Mesenchymal stem cell (in vitro differentiated cells and primary cell): ENCODE measurements at regions not wholly inside any gene's neighbourhood (a gene's known extent, or its start where the extent isn't known, plus 50 kb on each side); places are given as distances from the start of the nearest gene placed in this dataset.

Source experiments
- DNase-seq: peaks from one replicate; pipeline ENCODE4 v3.0.0-alpha.2; 2013
- H2AFZ ChIP-seq: one replicate; pipeline ENCODE4 v1.6.1; 2013; ENCODE audit warnings: low read depth, mild to moderate bottlenecking, control low read depth, inconsistent platforms, low read length, moderate library complexity
- H2AK5ac ChIP-seq: 2 replicates; pipeline ENCODE4 v1.6.1; 2013; ENCODE audit warnings: low read length, moderate library complexity, mild to moderate bottlenecking, inconsistent platforms; ENCODE audit not compliant: severe bottlenecking
- H2BK120ac ChIP-seq: one replicate; pipeline ENCODE4 v1.6.1; 2013; ENCODE audit warnings: low read depth, mild to moderate bottlenecking, inconsistent platforms, low read length, moderate library complexity
- H2BK12ac ChIP-seq, 2 experiments: one replicate each; pipeline ENCODE4 v1.6.1; 2013; ENCODE audit warnings: inconsistent platforms in 2 of 2, low read length in 2 of 2, mild to moderate bottlenecking in 2 of 2, moderate library complexity in 2 of 2, control low read depth in 1 of 2
- H2BK15ac ChIP-seq: one replicate; pipeline ENCODE4 v1.6.1; 2013; ENCODE audit warnings: mild to moderate bottlenecking, low read depth, inconsistent platforms; ENCODE audit not compliant: poor library complexity, severe bottlenecking
- H2BK5ac ChIP-seq: 2 replicates; pipeline ENCODE4 v1.6.1; 2013; ENCODE audit warnings: low read depth, mild to moderate bottlenecking, low read length, control low read depth, inconsistent platforms; ENCODE audit not compliant: poor library complexity, severe bottlenecking
- H3K14ac ChIP-seq, 2 experiments: one replicate each; pipeline ENCODE4 v1.6.1; 2013; ENCODE audit warnings: inconsistent platforms in 2 of 2, low read length in 2 of 2, control low read depth in 1 of 2, mild to moderate bottlenecking in 1 of 2, moderate library complexity in 1 of 2
- H3K18ac ChIP-seq, 2 experiments: one replicate each; pipeline ENCODE4 v1.6.1; 2013; ENCODE audit warnings: inconsistent platforms in 2 of 2, low read length in 2 of 2, control low read depth in 1 of 2, low read depth in 1 of 2, mild to moderate bottlenecking in 1 of 2
- H3K23ac ChIP-seq, 2 experiments: one replicate each; pipeline ENCODE4 v1.6.1; 2013; ENCODE audit warnings: inconsistent platforms in 2 of 2, low read length in 2 of 2, mild to moderate bottlenecking in 2 of 2, moderate library complexity in 2 of 2, control low read depth in 1 of 2
- H3K27ac ChIP-seq: 2 replicates; pipeline ENCODE4 v1.5.1; 2013; ENCODE audit warnings: mild to moderate bottlenecking, moderate library complexity, low read length, control low read depth, inconsistent platforms; ENCODE audit not compliant: poor library complexity, severe bottlenecking
- H3K27me3 ChIP-seq, 2 experiments: 2 replicates each; pipeline versions ENCODE4 v1.6.1 to v1.7.0; 2013; ENCODE audit warnings: low read length in 2 of 2, mild to moderate bottlenecking in 2 of 2, moderate library complexity in 2 of 2, control low read depth in 1 of 2, inconsistent platforms in 1 of 2; ENCODE audit not compliant: control insufficient read depth in 1 of 2, insufficient read depth in 1 of 2
- H3K36me3 ChIP-seq, 2 experiments: 2 replicates each; pipeline versions ENCODE4 v1.6.1 to v1.7.0; 2013; ENCODE audit warnings: low read length in 2 of 2, control low read depth in 1 of 2, inconsistent platforms in 1 of 2, low read depth in 1 of 2, mild to moderate bottlenecking in 1 of 2; ENCODE audit not compliant: insufficient read depth in 2 of 2, control insufficient read depth in 1 of 2
- H3K4ac ChIP-seq, 2 experiments: one replicate each; pipeline ENCODE4 v1.6.1; 2013; ENCODE audit warnings: inconsistent platforms in 2 of 2, low read length in 2 of 2, mild to moderate bottlenecking in 2 of 2, moderate library complexity in 2 of 2, control low read depth in 1 of 2, low read depth in 1 of 2
- H3K4me1 ChIP-seq: 2 replicates; pipeline ENCODE4 v1.6.1; 2013; ENCODE audit warnings: low read depth, low read length, control low read depth; ENCODE audit not compliant: control insufficient read depth, insufficient read depth
- H3K4me2 ChIP-seq: 2 replicates; pipeline ENCODE4 v1.6.1; 2013; ENCODE audit warnings: low read length, mild to moderate bottlenecking, inconsistent platforms; ENCODE audit not compliant: poor library complexity, severe bottlenecking
- H3K4me3 ChIP-seq, 2 experiments: 2 replicates each; pipeline versions ENCODE4 v1.5.1 to v1.7.0; 2013; ENCODE audit warnings: low read length in 2 of 2, mild to moderate bottlenecking in 2 of 2, control low read depth in 1 of 2, low read depth in 1 of 2; ENCODE audit not compliant: insufficient read depth in 1 of 2
- H3K79me1 ChIP-seq: replicated peaks from 2 replicates; pipeline ENCODE4 v1.6.1; 2013; ENCODE audit warnings: mild to moderate bottlenecking, control low read depth, low read length, inconsistent platforms; ENCODE audit not compliant: poor library complexity, severe bottlenecking
- H3K9ac ChIP-seq: 2 replicates; pipeline ENCODE4 v1.7.0; 2013; ENCODE audit warnings: mild to moderate bottlenecking, low read length, moderate library complexity
- H3K9me3 ChIP-seq: 2 replicates; pipeline ENCODE4 v1.7.0; 2013; ENCODE audit warnings: mild to moderate bottlenecking, low read length; ENCODE audit not compliant: control insufficient read depth
- H4K8ac ChIP-seq: one replicate; pipeline ENCODE4 v1.6.1; 2013; ENCODE audit warnings: inconsistent platforms, mild to moderate bottlenecking, low read length, moderate library complexity
- H4K91ac ChIP-seq: one replicate; pipeline ENCODE4 v1.6.1; 2013; ENCODE audit warnings: mild to moderate bottlenecking, low read length, inconsistent platforms
- WGBS: methylation state at CpG from one replicate; pipeline ENCODE4 v1.1.7; 2013; ENCODE audit warnings: mixed read lengths; 5-methylcytosine and 5-hydroxymethylcytosine counted together

DNA sequence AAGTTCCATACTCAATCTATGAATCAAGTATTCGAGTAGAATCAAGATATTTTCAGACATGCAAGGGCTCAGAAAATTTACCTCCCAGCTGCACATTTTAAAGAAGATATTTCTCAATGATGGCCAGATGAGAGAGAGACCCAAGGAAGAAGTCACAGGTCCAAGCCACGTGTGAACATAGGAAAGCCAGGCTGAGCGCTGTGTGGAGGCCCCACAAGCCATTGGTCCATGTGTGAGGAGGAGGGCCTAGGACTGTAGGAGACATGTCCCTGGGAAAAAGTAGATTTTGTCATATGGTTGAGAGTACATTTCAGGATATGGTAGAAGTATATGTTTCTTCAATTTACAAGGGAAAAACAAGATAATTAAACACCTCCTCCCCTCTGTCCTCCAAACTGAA is 115.8 kb upstream of the RPS23 start:
- Histone ChIP-seq H3K14ac (no peak overlapping the region), H3K4me2 (no peak overlapping the region), H3K9ac (no peak overlapping the region), H2AK5ac (no peak overlapping the region), H4K8ac (no peak overlapping the region), H3K27ac (no peak overlapping the region), H3K4me1 (no peaks in the 10 kb centered on the region), H3K18ac (no peak overlapping the region), H3K9me3 (no peaks in the 10 kb centered on the region), H4K91ac (no peak overlapping the region), H2BK15ac (no peak overlapping the region), H2BK12ac (no peak overlapping the region), H3K23ac (no peak overlapping the region), H3K36me3 (no peaks in the 10 kb centered on the region), H2AFZ (no peak overlapping the region), H2BK5ac (no peak overlapping the region), H3K4ac (no peak overlapping the region), H3K79me1 (no peaks in the 10 kb centered on the region), H3K27me3 (no peaks in the 10 kb centered on the region), H3K4me3 (no peak overlapping the region), H2BK120ac (no peak overlapping the region)
- WGBS = 93% methylated on average over 2 of the region's 3 CpGs
- no peak for DNase-seq

DNA sequence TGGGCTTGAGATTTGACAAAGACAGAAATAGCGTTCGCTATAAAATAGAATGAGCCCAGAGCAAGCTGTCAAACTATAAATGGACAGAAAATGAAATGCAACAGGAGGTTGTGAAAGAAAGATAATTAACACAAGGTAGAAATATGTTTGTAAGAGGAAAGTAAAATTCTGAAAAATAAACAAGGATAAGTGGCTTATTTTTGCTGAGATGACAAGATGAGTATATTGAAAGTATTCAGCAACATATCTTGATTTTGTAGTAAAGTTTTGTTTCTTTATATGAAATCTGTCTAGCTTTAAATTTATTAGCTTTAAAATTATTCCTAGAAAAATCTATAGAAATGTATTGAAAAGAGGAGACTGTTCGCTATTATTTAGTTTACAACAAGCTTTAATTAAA is 111.9 kb upstream of the RPS23 start:
- Histone ChIP-seq H4K8ac (no peak overlapping the region), H3K4me2 (no peak overlapping the region), H3K9ac (peak overlapping the region; percentile 83), H3K4ac (no peak overlapping the region), H2AFZ (no peak overlapping the region), H2BK120ac (no peak overlapping the region), H3K79me1 (no peaks in the 10 kb centered on the region), H3K27ac (no peak overlapping the region), H3K27me3 (no peaks in the 10 kb centered on the region), H3K23ac (no peak overlapping the region), H2BK12ac (no peak overlapping the region), H2BK5ac (no peak overlapping the region), H3K36me3 (no peaks in the 10 kb centered on the region), H3K4me3 (no peak overlapping the region), H4K91ac (no peak overlapping the region), H3K14ac (no peak overlapping the region), H3K4me1 (peaks cover 7% of the 10 kb centered on the region), H2AK5ac (no peak overlapping the region), H3K18ac (no peak overlapping the region), H3K9me3 (no peaks in the 10 kb centered on the region), H2BK15ac (no peak overlapping the region)
- DNase-seq = no peak
- WGBS = 98% methylated on average over 2 of the region's 3 CpGs

DNA sequence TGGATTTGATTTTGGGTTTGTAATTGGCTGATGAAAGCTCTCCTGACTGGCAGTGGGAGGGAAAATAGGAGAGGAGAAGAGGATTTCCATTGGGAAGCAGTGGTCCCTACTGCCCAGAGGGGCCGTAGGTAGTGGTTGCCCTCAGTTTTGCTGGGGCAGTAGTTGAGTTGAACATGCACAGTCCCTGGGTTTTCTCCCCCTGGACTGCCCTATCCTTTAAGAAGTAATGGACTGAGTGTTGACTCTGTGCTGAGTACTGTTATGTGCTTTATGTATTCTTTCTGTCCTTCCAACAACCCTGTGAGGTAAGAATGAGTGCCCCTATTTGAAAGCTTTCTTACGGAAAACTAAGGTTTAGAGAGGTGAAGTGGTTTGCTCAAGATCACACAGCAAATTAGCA is 111.2 kb upstream of the RPS23 start:
- no peaks in the 10 kb centered on the region for H3K79me1 ChIP-seq
- no peak overlapping the region for H2BK12ac ChIP-seq
- 93% methylated on average over 2 of the region's 2 CpGs for WGBS
- no peak for DNase-seq
- H3K23ac ChIP-seq = no peak overlapping the region
- no peak overlapping the region for H2BK120ac ChIP-seq
- H3K4me3 ChIP-seq = peak overlapping the region in 1 of 2 experiments; percentile 60
- H4K8ac ChIP-seq = peak overlapping the region; percentile 55
- H3K27me3 ChIP-seq = no peaks in the 10 kb centered on the region
- no peak overlapping the region for H2AK5ac ChIP-seq
- H3K9ac ChIP-seq = peak overlapping the region; percentile 83
- peak overlapping the region; percentile 14 for H3K27ac ChIP-seq
- no peak overlapping the region for H2BK5ac ChIP-seq
- no peaks in the 10 kb centered on the region for H3K36me3 ChIP-seq
- H3K4me2 ChIP-seq = no peak overlapping the region
- no peak overlapping the region for H2AFZ ChIP-seq
- peak overlapping the region in 1 of 2 experiments; percentile 77 for H3K18ac ChIP-seq
- peak overlapping the region in 1 of 2 experiments; percentile 38 for H3K14ac ChIP-seq
- no peak overlapping the region for H2BK15ac ChIP-seq
- no peaks in the 10 kb centered on the region for H3K9me3 ChIP-seq
- peak overlapping the region in 1 of 2 experiments; percentile 22 for H3K4ac ChIP-seq
- H4K91ac ChIP-seq = no peak overlapping the region
- H3K4me1 ChIP-seq = peaks cover 7% of the 10 kb centered on the region

DNA sequence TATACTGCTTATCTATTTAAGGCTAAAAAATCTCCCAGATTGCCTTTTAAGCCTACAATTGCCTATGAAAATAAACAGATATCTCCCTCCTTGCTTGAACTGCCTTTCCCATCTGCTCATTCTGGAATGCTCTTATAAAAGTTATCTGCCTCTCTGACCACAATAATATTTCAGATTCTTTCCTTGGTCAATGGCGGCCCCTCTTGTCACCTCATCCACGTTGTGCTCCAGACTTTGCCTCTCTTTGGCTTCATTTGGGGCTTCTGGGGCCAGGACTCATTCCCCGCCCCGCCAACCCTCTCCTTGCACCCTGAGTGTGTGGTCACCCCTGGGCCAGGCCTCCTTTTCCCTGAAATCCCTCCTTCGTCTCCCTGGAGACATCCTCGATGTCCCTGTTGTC is 110.0 kb upstream of the RPS23 start:
- H2BK120ac ChIP-seq = no peak overlapping the region
- no peak overlapping the region for H3K9ac ChIP-seq
- H3K79me1 ChIP-seq = no peaks in the 10 kb centered on the region
- peak overlapping the region; percentile 46 to 84 for H3K18ac ChIP-seq
- H3K36me3 ChIP-seq = no peaks in the 10 kb centered on the region
- H3K4me1 ChIP-seq = peaks cover 7% of the 10 kb centered on the region
- H3K9me3 ChIP-seq = no peaks in the 10 kb centered on the region
- peak overlapping the region in 1 of 2 experiments; percentile 2 for H3K14ac ChIP-seq
- H4K91ac ChIP-seq = peak overlapping the region; percentile 48
- H3K4ac ChIP-seq = peak overlapping the region in 1 of 2 experiments; percentile 42
- no peak overlapping the region for H3K23ac ChIP-seq
- DNase-seq = peak; percentile 60
- peak overlapping the region; percentile 87 for H2BK15ac ChIP-seq
- H3K4me2 ChIP-seq = no peak overlapping the region
- H3K27me3 ChIP-seq = no peaks in the 10 kb centered on the region
- no peak overlapping the region for H2AFZ ChIP-seq
- WGBS = 75% methylated on average over 6 of the region's 6 CpGs
- H3K4me3 ChIP-seq = no peak overlapping the region
- peak overlapping the region; percentile 34 to 93 for H2BK12ac ChIP-seq
- H4K8ac ChIP-seq = peak overlapping the region; percentile 86
- no peak overlapping the region for H2BK5ac ChIP-seq
- peak overlapping the region; percentile 3 for H3K27ac ChIP-seq
- H2AK5ac ChIP-seq = peak overlapping the region; percentile 16
